HG02678 (cell line): ENCODE measurements at regions not wholly inside any gene's neighbourhood (a gene's known extent, or its start where the extent isn't known, plus 50 kb on each side); places are given as distances from the start of the nearest gene placed in this dataset.

Experiments used
- ATAC-seq: cut with Tn5 transposase; IDR thresholded peaks from one replicate; pipeline ENCODE4 v1.9.1; 2021; ENCODE audit warnings: mild to moderate bottlenecking, moderate library complexity; ENCODE audit not compliant: unreplicated experiment

DNA sequence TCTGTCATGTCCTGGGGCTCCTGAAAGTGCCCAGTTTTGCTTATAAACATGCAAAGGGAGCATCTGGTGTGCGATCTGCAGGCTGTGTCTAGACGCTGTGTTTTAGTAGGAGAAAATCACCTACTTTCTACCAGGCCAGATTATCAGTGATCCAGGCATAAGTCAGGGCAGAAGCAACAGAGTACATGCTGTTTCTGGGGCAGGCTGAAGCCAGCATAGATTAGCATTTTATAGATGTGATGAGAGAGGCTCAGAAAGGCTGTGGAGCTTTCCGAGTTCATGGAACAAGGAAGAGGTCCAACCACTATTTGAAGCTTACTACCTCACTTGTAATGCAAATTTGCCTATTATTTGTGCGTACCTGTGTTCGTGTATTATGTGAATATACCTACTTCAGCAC lies 1208.4 kb upstream of the TENM4 start:
- ATAC-seq, result no peak

- ATAC-seq, result no peak
Measured at GRCh38 chr11:80638296-80638695, 1197.5 kb upstream of the TENM4 start.

DNA sequence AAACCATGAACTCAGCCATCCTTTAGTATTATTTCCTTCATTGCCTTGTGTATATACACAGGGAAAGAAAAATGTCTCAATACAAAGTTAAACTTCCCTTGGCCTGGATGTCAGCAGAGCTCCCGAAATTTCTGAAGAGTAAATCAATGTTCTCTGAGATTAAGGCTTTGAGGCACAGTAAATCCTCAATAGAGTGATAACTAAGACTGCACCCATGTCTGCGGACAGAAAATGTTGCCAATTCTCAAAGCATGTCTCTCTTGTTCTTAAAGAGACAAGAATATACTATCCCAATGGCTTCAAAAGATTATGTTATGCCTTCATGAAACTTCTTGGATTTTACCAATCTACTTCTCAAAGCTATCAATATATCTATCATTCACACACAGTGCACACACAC lies 1196.7 kb upstream of the TENM4 start:
- no peak for ATAC-seq

GRCh38 chr11:80636999-80637398 lies 1196.2 kb upstream of the TENM4 start:
- ATAC-seq, result no peak

DNA sequence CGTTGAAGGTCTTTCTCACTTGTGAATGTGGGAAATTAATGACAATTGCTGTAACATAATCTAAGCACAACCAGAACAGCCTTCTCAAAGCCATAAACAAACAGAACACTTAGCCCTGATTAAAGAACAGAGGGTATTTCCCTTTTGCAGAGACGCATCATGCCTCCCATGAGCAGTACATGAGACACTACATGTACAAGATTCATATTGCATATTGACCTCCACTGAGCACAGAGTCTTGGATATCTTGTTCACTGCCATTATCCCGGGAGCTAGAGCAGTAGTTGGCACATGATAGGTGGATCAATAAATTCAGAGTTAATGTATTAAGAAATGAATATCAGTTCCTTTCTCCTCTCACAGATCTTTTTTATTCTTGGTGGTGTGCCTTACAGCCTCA lies 1194.3 kb upstream of the TENM4 start:
- no peak for ATAC-seq

- no peak for ATAC-seq
Measured at GRCh38 chr11:80632691-80633090, 1191.9 kb upstream of the TENM4 start.

DNA sequence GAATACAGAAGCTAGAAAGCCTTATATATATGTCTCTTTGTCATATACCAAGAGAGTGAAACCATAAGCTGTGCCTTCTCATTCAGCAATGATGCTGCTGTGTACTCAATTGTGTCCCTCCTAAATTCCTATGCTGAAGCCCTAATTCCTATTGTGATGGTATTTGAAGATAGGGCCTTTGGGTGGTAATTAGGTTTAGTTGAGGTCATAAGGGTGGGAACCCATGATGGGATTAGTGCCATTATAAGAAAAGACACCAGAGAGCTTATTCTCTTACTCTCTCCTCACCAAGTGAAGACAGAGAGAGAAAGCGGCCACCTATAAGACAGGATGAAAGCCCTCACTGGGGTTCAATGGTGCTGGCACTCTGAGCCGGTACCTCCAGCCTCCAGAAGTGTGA lies 1191.3 kb upstream of the TENM4 start:
- no peak for ATAC-seq

DNA sequence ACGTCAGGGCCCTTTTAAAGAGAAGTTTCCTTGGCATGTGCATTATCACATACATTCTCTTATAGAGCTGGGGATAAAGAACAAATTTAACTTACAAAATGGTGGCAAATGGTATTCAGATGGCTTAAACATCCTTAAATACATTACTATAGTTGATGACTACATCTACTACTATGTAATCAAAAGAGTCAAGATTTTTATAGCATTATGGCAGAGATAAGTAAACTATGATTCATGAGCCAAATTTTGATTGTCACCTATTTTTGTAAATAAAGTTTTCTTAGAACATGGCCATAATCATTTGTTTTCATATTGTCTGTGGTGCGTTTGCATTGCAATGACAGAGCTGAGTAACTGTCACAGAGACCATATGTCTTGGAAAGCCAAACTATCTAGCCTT lies 1188.6 kb upstream of the TENM4 start:
- no peak for ATAC-seq

- no peak for ATAC-seq
Measured at GRCh38 chr11:80627364-80627763, 1186.5 kb upstream of the TENM4 start.

DNA sequence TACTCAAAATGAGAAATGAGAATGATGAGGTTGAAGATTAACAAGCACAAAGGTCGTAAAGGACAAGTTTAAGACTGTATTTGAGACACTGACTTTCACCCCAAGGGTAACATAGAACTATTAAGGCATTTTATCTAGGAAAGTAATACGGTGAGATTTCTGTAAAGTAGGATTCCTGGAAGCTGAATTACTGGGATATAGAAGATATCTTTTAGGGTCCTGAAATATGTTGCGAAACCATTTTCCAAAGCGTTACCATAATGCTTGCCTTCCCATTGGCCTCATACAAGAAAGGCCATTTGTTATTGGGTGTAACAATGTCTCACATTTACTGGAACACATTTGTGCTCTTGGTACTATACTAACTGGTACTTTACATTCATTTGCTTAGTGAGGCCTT lies 1185.9 kb upstream of the TENM4 start:
- ATAC-seq, result no peak

GRCh38 chr11:80625563-80625962 lies 1184.7 kb upstream of the TENM4 start:
- ATAC-seq, result no peak

DNA sequence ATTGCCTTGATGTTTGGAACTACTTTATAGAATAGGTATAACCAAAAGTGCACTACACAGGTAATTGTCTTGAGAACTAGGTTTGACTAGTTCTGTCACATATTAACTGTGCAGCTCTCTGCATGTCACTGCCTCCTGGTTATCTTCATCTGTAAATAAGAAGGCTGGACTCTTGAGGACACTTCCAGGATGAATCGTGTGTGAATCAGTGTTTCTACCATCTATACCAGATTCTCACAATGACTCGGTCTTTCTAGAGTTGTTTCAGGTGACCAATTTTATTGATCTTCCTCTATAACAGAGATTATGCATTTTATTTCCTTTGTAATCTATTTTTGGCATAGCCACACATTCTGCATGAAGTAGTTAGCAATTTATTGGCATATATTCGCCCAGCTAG lies 1181.0 kb upstream of the TENM4 start:
- no peak for ATAC-seq

- ATAC-seq, result no peak
Measured at GRCh38 chr11:80620867-80621266, 1180.0 kb upstream of the TENM4 start.

DNA sequence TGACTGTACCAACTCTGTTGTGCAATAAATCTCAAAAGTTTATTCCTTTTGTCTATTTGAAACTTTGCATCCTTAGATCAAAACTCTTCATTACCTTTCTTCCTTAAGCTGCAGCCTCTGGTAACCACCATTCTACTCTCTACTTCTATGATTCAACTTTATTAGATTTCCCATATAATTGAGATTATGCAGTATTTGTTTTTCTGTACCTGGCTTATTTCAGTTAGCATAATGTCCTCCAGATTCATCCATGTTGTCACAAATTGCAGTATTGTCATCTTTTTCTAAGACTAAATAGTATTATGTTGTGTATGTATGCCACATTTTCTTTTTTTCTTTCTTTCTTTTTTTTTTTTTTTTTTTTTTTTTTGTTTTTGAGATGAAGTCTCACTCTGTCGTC lies 1176.3 kb upstream of the TENM4 start:
- ATAC-seq, result no peak

- ATAC-seq, result no peak
Measured at GRCh38 chr11:80616070-80616800, 1175.4 kb upstream of the TENM4 start.

DNA sequence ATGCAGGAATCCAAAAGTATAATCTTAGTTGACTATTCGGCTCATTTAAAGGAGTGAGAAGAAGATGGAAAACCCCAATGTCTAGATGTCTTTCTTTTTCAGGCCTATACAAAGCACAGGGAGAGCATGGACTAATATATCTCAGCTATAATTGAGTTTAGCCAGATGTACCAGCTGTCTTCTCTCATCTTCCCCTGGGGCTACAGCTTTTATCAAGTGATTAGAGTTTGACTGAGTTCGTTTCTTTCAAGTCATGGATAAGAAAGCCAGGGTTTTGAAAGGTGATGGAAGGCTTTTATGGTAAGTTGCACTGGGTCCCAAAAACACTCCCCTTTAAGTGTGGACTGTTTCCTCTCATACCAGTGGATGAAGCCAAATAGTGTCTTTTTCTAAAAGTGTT lies 1172.8 kb upstream of the TENM4 start:
- no peak for ATAC-seq

DNA sequence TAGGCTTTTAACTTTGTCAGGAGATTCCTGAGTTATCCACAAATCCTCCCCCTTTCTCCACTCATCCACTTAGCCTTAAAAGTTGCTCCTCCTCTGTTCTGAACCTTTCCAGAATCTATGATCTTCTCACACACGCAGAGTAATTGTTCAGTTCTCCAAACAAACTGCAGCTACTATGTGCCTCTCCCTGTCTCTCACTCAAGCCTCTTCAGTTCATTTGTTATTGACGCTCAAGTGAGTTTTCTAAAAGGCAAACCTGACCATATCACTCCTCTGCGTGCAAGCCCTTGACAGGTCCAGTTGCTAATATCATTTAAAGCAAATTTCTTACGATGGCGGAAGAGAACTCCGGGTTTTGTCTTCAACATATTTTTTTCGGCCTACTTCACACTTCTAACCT lies 1169.7 kb upstream of the TENM4 start:
- no peak for ATAC-seq

DNA sequence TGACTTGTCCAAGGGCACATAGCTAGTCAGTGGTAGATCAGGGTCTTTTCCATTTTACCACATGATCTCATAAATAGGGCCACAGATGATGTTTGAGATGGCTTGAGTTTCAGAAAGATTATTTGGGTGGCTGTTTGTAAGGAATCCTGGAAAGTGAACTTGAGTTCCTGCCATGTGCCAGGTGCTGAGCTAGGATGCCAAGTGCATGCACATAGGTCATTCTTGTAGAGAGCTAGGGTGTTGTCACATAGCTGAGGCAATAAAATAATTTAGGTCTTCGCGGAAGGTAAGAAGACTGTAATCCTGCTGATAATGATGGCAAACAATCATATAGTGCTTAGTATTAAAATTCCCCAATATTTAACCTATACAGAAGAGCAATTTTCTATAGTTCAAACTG lies 1162.6 kb upstream of the TENM4 start:
- ATAC-seq, result no peak

- ATAC-seq, result no peak
Measured at GRCh38 chr11:80598905-80599304, 1158.1 kb upstream of the TENM4 start.

- ATAC-seq, result no peak
Measured at GRCh38 chr11:80596291-80596810, 1155.5 kb upstream of the TENM4 start.

DNA sequence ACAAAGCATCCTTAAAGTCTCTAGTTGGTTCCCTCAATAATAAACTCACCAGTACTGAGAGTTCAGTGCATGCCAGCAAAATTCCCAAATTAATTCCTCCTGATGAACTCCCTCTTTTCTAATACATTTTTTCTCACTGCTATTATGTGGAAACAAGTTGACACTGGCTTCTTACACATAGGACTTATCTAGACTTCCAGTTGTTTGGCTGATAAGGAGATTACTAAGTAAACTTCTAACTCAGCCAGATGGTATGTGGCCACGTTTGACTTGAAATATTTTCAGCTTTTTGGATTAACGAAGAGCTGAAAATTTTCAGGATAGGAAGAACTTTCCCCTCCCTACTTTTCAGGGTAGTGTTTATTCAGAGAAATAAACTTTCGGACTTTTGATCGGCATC lies 1154.2 kb upstream of the TENM4 start:
- ATAC-seq, result no peak

- no peak for ATAC-seq
Measured at GRCh38 chr11:80593648-80594374, 1153.0 kb upstream of the TENM4 start.
